OCI-LY1 (cell line): ENCODE measurements at regions not wholly inside any gene's neighbourhood (a gene's known extent, or its start where the extent isn't known, plus 50 kb on each side); places are given as distances from the start of the nearest gene placed in this dataset.
A peak's percentile ranks its signal among the peaks of the same experiment; 100 is the strongest.

ENCODE experiments used
- H2AFZ ChIP-seq: fragments of 200-600 bp; sonication (generic), shearing (Covaris generic); 2 replicates; pipeline ENCODE4 v1.6.0; 2014; ENCODE audit warnings: antibody characterized with exemption, mild to moderate bottlenecking, low read length
- H3F3A ChIP-seq: fragments of 200-600 bp; sonication (generic), shearing (Covaris generic); 2 replicates; pipeline ENCODE4 v1.6.0; 2014; ENCODE audit warnings: mild to moderate bottlenecking, antibody characterized with exemption, low read length, moderate library complexity; ENCODE audit not compliant: insufficient read depth
- H3K27ac ChIP-seq: fragments of 200-600 bp; sonication (generic); 2 replicates; pipeline ENCODE4 v1.5.1; 2014; ENCODE audit warnings: low read length, mixed run types, mild to moderate bottlenecking, low read depth; ENCODE audit not compliant: poor library complexity, severe bottlenecking
- H3K27me3 ChIP-seq: fragments of 200-600 bp; sonication (generic); 2 replicates; pipeline ENCODE4 v1.6.0; 2014; ENCODE audit warnings: antibody characterized with exemption, mild to moderate bottlenecking, low read length, moderate library complexity; ENCODE audit not compliant: insufficient read depth
- H3K36me3 ChIP-seq: fragments of 200-600 bp; sonication (generic); 2 replicates; pipeline ENCODE4 v1.6.1; 2014; ENCODE audit warnings: mild to moderate bottlenecking, antibody characterized with exemption, low read length, moderate library complexity, mixed read lengths; ENCODE audit not compliant: insufficient read depth
- H3K4me1 ChIP-seq: fragments of 200-600 bp; sonication (generic); 2 replicates; pipeline ENCODE4 v1.5.1; 2014; ENCODE audit warnings: mild to moderate bottlenecking, low read length, moderate library complexity; ENCODE audit not compliant: insufficient read depth, severe bottlenecking
- H3K4me2 ChIP-seq: fragments of 200-600 bp; sonication (generic), shearing (Covaris generic); 2 replicates; pipeline ENCODE4 v1.6.1; 2014; ENCODE audit warnings: low read length
- H3K4me3 ChIP-seq: fragments of 200-600 bp; sonication (generic); 2 replicates; pipeline ENCODE4 v1.5.1; 2014; ENCODE audit warnings: low read length, low read depth, mild to moderate bottlenecking, mixed read lengths; ENCODE audit not compliant: poor library complexity, severe bottlenecking
- H3K79me2 ChIP-seq: fragments of 200-600 bp; shearing (Covaris generic); 2 replicates; pipeline ENCODE4 v1.6.1; 2016; ENCODE audit warnings: mixed run types, low read length, mixed read lengths; ENCODE audit not compliant: insufficient read depth
- H3K9ac ChIP-seq: fragments of 200-600 bp; sonication (generic), shearing (Covaris generic); 2 replicates; pipeline ENCODE4 v1.6.1; 2014; ENCODE audit warnings: mild to moderate bottlenecking, low read length, mixed read lengths
- H3K9me2 ChIP-seq: fragments of 200-600 bp; sonication (generic), shearing (Covaris generic); 2 replicates; pipeline ENCODE4 v1.6.1; 2014; ENCODE audit warnings: low read depth, mild to moderate bottlenecking, low read length, mixed read lengths
- H3K9me3 ChIP-seq: fragments of 200-600 bp; shearing (Covaris generic); 2 replicates; pipeline ENCODE4 v1.6.1; 2014; ENCODE audit warnings: low read length, mixed read lengths
- H4K20me1 ChIP-seq: fragments of 200-600 bp; sonication (generic), shearing (Covaris generic); 2 replicates; pipeline ENCODE4 v1.6.0; 2016; ENCODE audit warnings: mild to moderate bottlenecking, low read length; ENCODE audit not compliant: insufficient read depth
- EZH2 ChIP-seq: fragments of 200-600 bp; sonication (generic), shearing (Covaris generic); IDR thresholded peaks from 2 replicates; pipeline ENCODE4 v1.8.0; 2017; ENCODE audit warnings: borderline replicate concordance, mixed run types, mild to moderate bottlenecking, antibody characterized with exemption, low read length, moderate library complexity, mixed read lengths
- TF ChIP-seq, protein P1 (sequence below): fragments of 200-600 bp; sonication (generic), shearing (Covaris generic); IDR thresholded peaks from 2 replicates; pipeline ENCODE4 v1.5.1; 2017; ENCODE audit warnings: mild to moderate bottlenecking, antibody characterized with exemption, low read length, moderate library complexity, mixed read lengths

DNA sequence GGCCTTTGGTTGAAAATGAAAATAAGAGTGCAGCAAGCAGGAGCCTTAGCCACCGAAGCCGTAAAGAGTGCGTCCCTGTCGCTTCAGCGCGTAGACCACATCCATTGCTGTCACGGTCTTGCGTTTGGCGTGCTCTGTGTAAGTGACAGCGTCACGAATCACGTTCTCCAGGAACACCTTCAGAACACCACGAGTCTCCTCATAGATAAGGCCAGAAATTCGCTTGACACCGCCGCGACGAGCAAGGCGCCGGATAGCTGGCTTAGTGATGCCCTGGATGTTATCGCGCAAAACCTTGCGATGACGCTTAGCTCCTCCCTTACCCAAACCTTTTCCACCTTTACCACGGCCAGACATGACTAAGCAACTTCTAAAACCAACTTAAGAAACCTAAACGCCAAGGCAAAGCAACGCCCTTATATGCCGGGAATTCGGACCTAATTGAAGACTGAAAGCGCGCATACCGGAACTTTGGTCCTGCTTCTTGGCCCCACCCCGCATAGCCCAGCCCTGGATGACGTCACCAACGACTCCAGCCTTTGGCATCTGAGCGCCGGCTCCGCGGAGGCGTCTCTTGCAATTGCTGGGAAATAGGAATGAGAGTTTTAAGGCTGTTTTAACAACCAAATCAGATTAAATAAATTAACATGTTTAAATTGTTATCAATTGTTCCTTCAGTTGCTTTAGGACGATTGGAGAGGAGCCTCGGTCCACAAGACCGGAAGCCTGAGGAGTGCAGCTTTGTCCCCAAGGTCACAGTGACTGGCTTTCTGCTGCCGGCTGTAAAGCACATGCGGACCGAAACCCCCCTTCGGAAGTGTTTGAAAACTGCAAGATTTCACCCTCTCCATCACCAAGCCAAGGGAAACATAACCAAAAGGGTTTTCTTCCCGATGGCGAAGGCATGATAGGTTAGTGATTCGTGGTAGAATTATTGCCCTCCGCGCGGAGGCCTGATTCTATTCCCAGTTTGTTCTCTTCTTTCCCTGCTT, 79.6 kb upstream of the BTN3A2 start:
- no peak overlapping the region for H2AFZ ChIP-seq

GRCh38 chr6:26286168-26286877, 78.7 kb upstream of the BTN3A2 start:
- peak overlapping the region; percentile 90 for H3K4me2 ChIP-seq
- H3K4me3 ChIP-seq: peak overlapping the region; percentile 68
- peaks cover 21% of the 10 kb centered on the region for H3K4me1 ChIP-seq
- H3K9me2 ChIP-seq: no peaks in the 10 kb centered on the region
- no peaks in the 10 kb centered on the region for H3K79me2 ChIP-seq
- no peak for TF ChIP-seq EZH2
- TF ChIP-seq, protein P1, sequence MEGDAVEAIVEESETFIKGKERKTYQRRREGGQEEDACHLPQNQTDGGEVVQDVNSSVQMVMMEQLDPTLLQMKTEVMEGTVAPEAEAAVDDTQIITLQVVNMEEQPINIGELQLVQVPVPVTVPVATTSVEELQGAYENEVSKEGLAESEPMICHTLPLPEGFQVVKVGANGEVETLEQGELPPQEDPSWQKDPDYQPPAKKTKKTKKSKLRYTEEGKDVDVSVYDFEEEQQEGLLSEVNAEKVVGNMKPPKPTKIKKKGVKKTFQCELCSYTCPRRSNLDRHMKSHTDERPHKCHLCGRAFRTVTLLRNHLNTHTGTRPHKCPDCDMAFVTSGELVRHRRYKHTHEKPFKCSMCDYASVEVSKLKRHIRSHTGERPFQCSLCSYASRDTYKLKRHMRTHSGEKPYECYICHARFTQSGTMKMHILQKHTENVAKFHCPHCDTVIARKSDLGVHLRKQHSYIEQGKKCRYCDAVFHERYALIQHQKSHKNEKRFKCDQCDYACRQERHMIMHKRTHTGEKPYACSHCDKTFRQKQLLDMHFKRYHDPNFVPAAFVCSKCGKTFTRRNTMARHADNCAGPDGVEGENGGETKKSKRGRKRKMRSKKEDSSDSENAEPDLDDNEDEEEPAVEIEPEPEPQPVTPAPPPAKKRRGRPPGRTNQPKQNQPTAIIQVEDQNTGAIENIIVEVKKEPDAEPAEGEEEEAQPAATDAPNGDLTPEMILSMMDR: no peak
- H3K27ac ChIP-seq: peak overlapping the region; percentile 98
- no peak overlapping the region for H2AFZ ChIP-seq
- peak overlapping the region; percentile 96 for H3K9ac ChIP-seq
- H3K9me3 ChIP-seq: peaks cover 8% of the 10 kb centered on the region; the same call in 1 of the 2 replicates
- H3F3A ChIP-seq: no peaks in the 10 kb centered on the region
- no peaks in the 10 kb centered on the region for H3K36me3 ChIP-seq
- no peaks in the 10 kb centered on the region for H4K20me1 ChIP-seq
- H3K27me3 ChIP-seq: no peaks in the 10 kb centered on the region

More for the DNA sequence above, 79.6 kb upstream of the BTN3A2 start:
- no peaks in the 10 kb centered on the region for H4K20me1 ChIP-seq
- peaks cover 30% of the 10 kb centered on the region for H3K4me1 ChIP-seq
- peaks cover 7% of the 10 kb centered on the region; the same call in 1 of the 2 replicates for H3F3A ChIP-seq
- H3K27me3 ChIP-seq: no peaks in the 10 kb centered on the region
- peaks cover 8% of the 10 kb centered on the region; the same call in 1 of the 2 replicates for H3K9me3 ChIP-seq
- no peaks in the 10 kb centered on the region for H3K79me2 ChIP-seq
- peak overlapping the region; percentile 96 for H3K9ac ChIP-seq
- H3K36me3 ChIP-seq: no peaks in the 10 kb centered on the region
- no peaks in the 10 kb centered on the region for H3K9me2 ChIP-seq
- peak overlapping the region; percentile 68 for H3K4me3 ChIP-seq
- H3K27ac ChIP-seq: peak overlapping the region; percentile 98
- no peak for TF ChIP-seq EZH2
- TF ChIP-seq, protein P1: no peak
- H3K4me2 ChIP-seq: peak overlapping the region; percentile 90

- no peak for TF ChIP-seq EZH2
- TF ChIP-seq, protein P1: no peak
- H3K4me2 ChIP-seq: no peak overlapping the region
- no peak overlapping the region for H3K27ac ChIP-seq
- H3K4me1 ChIP-seq: peaks cover 12% of the 10 kb centered on the region
- H3K9me2 ChIP-seq: no peaks in the 10 kb centered on the region
- peaks cover 8% of the 10 kb centered on the region; the same call in 1 of the 2 replicates for H3K9me3 ChIP-seq
- H3K4me3 ChIP-seq: no peak overlapping the region
- H3K79me2 ChIP-seq: no peaks in the 10 kb centered on the region
- no peaks in the 10 kb centered on the region for H4K20me1 ChIP-seq
- no peak overlapping the region for H2AFZ ChIP-seq
- H3F3A ChIP-seq: no peaks in the 10 kb centered on the region
- H3K36me3 ChIP-seq: no peaks in the 10 kb centered on the region
- H3K9ac ChIP-seq: no peak overlapping the region
- no peaks in the 10 kb centered on the region for H3K27me3 ChIP-seq
Measured at GRCh38 chr6:26288155-26288554, 76.8 kb upstream of the BTN3A2 start.
